HG02981 (cell line): ENCODE measurements at regions not wholly inside any gene's neighbourhood (a gene's known extent, or its start where the extent isn't known, plus 50 kb on each side); places are given as distances from the start of the nearest gene placed in this dataset.

Experiments
- ATAC-seq: cut with Tn5 transposase; IDR thresholded peaks from one replicate; pipeline ENCODE4 v1.9.1; 2021; ENCODE audit warnings: mild to moderate bottlenecking, moderate library complexity; ENCODE audit not compliant: unreplicated experiment

DNA sequence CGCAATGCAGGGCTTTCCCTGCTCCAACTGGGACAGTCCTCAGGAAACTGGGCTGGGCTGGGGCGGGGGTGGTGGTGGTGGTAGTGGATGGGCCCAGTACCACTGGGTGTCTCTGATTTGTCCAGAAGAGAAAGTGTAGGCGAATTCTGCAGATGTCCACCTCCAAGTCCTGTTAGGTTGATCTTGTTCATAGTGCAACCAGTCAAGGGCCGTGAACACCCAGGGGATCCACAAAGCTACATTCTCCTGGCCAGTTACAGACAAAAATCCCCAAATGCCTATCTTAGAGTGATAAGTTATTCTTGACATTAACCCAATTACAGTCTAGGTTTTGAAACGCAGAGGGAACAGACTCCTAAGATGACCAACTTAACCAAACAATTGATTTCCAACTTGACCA lies 97.5 kb upstream of the SHB start:
- no peak for ATAC-seq

DNA sequence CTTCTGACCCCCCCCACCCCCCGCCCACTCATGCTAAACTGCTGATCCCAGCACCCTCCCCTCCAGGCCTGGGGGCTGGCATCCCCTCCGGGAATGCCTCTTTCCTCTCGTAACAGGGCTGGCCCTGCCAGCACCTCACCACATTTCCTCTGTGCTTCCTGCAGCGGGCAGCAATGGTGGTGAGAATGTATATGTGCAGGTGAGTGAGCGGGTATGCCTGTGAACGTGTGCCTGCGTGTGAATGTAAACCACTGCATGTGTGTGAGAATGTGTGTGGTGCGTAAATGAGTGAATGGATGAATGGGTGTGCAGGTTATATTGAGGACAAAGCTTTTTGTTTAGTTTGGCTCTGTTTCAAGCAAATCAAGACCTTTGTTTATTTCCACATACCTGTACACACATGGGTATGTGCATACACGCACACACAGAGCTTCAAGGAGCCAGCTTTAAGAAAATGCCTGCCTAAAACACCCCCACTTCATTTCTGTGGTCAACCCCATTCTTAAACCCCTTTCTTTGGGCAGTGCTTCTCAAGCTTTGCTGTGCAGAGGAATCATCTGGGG lies 95.7 kb upstream of the SHB start:
- no peak for ATAC-seq

DNA sequence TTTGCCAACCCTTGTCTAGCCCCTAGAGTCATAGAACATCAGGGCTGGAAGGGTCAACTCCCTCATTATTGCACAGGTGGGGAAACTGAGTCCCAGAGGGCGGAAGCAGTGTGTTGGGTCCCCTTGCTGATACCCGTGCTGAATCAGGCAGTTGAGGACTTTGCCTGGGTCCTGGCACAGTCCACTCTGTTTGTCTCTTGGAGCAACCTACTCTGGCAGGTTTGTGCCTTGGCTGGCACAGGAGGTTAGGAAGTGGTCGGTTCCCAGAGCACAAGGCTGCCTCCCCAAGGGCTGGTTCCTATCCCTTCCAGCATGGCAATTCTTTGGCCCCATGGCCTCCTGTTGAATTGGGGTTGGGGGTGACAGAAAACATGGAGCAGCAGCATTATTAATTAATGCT lies 94.5 kb upstream of the SHB start:
- no peak for ATAC-seq

DNA sequence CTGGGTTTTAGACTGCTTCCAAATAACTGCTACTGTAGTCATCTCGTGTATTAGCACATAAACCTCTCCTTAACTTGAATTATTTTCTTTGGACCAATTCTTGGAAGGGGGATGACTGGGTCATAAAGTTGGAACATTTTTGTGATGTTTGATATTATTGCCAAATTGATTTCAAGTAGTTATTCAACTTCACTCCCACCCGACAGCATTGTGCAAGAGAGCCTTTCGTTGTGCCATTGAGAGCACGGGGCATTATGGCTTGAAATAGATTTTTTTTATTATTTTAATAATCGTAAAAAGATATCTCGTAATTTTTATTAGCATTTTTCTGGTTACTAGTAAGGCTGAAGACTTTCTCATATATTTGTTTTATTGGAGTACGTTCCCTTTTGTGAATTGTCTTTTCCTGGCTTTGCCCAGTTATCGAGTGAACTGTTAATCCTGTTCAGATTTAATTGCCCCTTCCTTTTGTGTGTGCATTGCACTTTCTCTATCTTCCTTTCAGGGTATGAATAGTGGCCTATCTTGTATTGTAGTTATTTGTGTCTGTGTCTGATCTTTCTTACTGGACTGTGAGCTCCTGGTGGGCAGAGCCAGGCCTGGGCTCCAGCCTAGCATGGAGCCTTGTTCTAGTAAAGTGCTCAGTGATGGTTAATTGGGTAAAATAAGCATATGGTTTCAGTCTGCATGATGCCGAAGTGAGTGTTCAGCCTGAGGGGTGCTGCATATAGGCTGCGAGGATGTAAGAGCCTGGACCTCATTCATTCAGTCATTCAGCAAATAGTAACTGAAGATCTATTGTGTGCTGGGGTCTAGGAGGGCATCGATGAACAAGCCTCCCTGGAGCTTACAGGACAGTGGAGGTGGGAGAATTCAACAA lies 93.5 kb upstream of the SHB start:
- ATAC-seq, result no peak

DNA sequence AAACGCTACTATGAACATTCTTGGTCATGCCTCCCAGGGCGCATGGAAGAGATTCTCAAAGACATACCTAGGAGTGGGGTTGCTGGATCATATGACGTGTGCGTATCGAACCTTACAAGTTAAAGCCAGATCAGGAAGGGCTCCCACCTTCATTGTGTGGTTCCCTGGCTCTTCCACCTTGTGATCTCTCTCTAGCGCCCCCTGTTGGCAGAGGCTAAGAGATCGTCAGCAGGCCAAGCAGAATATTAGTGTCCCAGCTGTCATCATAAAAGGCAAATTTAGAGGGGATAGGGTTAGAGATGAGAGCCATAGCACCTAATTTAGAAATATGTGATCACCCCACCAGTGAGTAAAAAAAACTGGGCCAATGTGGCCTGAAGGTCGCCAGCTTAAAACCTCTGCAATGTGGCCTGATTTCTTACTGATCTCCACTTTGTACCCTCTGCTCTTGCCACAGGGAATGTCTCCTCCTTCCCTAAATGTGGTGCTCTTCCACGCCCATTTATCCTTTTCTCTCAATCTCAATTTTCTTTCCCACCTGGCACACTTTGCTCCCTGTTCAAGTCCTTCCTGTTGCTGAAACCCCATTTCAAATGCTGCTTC lies 91.7 kb upstream of the SHB start:
- ATAC-seq, result no peak

DNA sequence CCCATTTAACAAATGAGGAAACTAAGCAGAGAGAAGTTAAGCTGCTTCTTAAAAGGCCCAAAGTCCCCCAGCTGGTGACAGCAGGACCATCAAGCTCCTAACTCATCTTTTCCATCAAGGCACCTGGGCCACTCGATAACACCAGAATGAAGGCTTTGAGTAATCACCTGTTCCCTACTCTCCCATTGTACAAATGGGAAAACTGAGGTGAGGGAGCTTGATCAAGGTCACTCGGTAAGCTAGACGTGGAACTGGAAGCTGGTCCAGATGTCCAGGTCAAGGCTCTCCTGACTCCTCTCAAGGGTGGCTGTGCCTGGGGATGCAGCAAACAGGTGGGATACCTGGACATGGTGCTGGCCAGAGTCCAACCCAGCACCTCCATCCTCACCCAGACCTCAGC lies 90.6 kb upstream of the SHB start:
- no peak for ATAC-seq

DNA sequence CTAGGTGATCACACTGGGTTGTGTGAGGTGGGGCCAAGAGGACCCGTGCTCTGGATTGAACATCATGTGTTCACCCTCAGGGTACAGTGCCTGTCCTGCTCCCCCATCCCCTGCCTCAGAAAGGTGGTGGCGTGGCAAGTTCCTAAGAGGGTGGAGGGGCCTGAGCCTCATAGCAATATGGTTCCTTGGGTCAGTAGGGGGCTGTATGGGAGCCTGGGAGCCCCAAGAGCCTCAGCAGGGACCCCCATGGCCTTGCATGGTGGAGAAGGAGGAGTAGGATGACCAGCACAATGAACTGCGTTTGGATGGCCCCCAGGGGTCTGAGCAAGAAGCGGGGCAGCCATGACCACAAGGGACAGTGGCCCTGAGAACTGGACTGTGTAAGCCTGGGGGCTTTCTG lies 89.6 kb upstream of the SHB start:
- no peak for ATAC-seq

DNA sequence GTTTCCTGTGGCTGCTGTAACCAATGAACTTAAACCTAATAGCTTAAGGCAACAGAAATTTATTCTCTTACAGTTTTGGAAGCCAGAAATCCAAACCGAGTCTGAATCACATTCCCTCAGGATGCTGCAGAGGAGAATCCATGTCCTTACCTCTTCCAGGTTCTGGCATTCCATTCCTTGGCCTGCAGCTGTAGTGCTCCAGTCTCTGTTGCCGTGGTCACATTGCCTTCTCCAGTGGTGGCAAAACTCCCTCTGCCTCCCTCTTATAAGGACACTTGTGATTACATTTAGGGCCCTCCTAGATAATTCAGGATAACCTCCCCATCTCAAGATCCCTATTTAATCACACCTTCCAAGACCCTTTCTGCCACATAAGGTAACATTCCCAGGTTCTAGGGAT lies 88.7 kb upstream of the SHB start:
- ATAC-seq, result no peak

DNA sequence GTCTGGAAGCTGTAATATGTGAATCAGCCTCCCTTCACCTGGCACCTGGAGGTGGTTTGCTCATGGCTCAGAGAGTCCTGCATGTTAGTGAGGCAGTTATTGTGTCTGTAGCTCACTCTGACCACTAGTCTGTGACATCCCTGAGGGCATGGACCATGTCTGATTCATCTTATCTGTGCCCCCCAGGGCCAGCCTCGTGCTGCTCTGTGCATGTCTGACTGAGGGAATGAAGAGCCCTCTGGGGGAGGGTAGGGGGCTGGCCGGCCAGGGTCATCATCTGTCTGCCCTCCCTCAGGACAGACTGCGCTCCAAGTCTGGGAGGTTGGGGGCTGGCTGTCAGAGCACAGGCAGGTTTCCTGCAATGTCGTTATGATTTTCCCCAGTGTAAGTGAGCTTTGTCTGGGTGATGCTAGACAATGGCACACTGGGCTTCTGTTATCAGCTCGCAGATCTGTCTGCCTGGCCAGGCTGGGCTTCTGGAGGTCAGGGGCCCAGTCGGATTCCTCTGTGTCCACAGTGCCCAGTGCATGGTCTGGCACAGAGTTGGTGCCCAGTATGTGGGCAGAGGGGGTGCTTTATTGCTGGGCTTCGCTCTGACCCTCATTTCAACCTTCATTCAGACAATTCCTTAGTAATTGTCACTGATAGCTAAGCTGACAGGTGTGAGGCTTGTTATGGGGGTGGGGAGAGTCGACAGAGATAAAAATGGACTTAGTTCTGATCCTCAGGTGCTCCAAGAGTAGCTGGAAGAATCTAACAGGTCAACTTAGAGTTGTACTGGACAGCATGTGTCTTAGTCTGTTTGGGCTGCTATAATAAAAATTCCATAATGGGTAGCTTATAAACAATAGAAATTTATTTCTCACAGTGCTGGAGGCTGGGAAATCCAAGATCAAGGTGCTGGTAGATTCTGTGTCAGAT lies 85.7 kb upstream of the SHB start:
- ATAC-seq, result no peak

DNA sequence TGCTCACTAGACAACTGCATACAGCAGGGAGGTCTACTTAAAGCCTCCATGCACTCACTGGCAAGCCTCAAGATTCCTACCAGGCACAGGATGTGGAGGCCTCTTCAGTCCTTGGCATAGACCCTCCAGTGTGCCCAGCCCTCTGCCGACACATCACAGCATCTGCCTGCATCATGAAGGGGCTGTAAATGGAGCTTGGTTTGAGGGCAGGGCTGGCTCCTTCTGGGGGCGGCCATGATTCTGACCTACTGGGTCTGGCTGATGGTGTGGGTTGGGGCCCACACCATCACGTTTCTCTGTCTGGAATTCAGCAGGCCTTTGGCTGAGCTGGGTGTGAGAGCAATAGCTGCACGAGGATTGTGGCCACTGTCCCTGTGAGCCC lies 84.9 kb upstream of the SHB start:
- ATAC-seq, result no peak

DNA sequence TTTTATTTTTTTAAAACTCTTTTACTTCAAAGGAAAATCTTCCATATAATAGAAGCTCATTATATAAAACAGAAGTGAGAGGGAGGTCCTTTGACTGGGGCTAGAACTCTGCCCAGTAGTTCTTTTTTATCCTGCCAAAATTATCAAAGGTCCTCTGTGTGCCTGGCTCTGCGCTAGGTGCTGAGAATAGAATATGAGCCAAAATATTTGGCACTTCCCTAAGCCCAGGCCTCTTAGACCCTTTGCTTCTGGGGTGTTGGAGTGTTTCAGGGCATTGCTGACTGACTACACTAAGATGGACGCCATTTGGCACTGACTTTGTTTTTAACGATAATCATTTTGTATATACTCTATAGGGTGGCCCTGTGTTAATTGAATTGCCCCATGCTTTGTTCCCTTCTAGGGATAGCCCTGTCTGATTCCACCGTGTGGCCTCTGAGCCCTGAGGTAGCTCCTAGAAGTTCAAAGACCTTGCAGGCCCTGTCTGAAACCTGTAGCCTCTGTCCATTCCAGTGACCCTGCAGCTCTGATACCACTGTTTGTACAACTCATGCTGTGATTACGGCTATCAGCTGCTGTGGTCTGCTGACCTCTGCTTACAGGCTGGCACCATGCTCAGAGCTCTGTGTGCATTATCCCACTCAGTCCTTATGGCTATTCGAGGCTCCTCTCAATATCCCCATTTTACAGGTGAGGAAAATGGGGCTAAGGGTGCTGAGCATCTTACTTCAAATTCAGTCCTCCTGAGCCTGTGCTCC lies 84.3 kb upstream of the SHB start:
- ATAC-seq, result no peak

DNA sequence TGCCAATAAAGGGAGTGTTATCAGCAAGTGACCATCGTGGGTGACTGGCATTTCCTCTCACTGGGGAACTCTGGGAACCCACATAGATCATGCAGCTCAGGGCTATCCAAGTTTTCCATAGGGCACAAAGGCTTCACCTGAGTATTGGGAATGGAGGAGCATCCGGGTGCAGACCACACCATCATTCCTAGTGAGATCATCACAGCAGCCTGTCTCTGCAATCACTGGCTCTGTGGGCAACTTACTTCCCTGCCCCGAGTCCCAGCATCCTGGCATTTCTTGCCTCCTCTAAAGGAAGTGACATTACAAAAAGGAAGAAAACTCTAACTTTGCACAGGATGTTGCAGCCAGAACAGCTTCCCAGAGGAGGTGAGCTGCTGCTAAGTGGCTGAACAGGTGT lies 80.6 kb upstream of the SHB start:
- no peak for ATAC-seq

DNA sequence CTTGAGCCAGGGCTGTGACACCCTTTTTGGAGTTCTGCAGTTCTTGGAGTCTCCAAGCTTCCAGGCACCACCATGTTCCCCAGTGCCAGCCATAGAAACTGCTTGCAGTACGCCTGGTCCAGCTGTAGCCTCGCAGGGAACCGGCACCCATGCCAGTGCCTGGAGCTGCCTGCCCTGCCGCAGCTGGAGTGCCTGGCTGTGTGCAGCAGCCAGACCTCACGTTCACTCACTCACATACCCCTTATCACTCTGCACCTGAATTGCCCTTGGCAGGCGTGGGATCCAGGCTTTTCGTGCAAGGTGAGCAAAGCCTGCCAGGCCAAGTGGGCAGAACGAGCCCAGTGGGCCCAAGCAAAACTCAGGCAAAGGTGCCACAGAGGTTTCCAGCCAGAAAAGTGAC lies 77.8 kb upstream of the SHB start:
- ATAC-seq, result no peak

DNA sequence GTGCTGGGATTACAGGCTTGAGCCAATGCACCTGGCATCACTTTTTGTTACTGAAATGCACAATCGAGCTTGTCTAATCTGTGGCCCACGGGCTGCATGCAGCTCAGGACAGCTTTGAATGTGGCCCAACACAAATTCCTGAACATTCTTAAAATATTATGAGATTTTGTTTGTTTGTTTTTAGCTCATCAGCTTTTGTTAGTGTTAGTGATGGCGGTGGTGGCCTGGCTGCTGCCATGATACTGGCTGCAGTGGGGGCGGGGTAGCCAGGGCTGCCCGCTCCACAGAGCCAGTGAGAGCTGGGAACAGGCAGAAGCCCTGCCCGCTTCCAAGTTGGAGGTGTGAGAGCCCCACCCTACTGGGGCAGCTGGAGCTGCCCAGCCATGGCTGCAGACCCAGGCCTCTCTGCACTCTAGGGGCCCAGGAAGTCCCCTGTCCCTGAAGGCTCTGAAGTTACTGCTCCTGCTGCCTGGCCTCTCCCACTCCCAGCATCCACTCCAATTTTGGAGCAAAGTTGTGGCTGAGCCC lies 76.6 kb upstream of the SHB start:
- no peak for ATAC-seq

DNA sequence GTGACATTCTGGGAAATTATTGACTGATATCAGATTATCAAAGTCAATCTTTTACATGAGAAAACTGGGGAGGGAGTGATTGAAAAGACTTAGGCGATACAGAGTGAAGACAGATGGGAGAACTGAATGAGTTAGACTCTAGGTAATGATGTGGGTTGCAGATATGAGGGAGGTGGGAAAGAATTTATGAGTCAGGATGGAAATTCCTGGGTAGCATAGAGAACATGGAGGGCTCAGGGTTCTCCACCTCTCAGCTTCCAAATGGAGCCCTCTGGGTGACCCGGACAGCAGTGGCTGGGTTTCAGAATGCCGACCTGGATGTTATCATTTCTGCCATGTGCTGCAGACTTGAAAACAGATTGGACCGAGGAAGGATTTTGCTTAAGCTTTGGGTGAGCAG lies 75.4 kb upstream of the SHB start:
- no peak for ATAC-seq

DNA sequence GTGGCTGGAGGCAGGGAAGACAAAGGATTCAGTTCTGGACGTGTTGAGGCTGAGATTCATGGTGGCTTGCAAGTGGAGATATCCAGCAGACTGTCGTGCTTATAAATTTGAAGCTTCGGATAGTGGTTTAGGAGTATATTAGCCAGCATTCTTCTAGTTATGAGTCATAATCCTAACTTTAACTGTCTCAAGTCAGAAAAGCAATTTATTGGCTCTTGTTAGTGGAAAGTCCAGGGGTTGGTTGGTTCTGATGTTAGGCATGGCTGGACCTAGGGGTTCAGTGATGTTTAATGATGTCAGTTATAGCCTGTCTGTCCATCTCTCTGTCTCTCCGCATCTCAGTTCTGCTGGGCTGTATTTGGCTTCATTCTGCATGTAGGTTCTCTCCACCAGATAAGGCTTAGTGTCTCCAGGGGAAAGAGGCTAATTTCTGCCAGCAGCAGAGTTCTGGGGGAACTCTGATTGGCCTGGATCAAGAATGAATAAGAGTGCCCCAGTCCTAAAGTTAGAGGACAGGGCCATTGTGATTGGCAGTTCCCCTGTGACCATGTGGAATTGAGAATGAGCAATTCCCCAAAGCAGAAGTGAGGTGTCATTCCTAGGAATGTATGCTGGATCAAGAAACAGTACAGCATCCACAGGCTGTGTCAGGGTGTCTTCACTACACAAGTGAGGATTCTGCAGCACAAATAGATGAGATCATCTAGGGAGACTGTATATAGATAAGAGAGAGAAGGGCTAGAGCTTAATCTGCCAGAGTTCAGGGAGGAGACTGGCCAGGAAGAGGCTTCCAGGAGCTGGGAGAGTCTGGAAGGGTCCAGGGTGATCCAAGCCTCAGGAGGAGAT lies 72.9 kb upstream of the SHB start:
- no peak for ATAC-seq

DNA sequence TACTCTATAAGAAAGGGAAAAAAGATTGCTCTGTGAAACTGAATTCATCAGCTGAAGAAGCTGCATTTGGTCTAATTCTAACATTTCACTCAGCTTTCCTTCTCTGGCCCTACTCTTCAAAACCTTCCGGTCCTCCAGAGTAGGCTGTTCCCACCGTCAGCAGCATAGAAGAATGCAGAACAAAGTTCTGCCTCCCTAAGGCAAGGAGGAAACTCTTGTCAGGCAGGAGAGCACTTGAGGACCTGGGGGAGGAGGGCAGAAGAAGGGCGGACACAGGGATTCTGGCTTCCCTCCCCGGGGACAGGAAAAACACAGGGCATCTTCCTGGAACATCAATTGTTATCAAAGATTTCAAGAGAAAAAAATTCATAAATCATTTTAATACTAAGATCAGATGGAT lies 69.2 kb upstream of the SHB start:
- no peak for ATAC-seq

DNA sequence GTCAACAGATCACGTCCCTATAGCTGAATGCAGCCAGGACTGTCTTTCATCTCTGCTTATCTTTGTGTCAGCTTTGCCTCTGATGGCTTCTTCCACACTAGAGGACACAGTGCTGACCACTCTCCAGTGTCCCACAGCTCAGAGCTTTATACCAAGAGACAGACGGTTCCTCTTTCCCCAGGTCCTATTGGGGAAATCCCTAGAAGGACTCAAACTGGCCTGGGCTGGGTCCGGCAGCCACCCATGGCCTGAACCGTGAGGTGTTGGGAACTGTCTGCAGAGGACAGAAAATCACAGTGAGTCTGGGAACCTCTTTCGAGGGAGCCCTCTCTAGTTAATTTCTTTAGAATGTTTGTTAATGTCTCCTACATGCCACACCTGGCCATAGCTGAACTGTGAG lies 68.3 kb upstream of the SHB start:
- no peak for ATAC-seq

DNA sequence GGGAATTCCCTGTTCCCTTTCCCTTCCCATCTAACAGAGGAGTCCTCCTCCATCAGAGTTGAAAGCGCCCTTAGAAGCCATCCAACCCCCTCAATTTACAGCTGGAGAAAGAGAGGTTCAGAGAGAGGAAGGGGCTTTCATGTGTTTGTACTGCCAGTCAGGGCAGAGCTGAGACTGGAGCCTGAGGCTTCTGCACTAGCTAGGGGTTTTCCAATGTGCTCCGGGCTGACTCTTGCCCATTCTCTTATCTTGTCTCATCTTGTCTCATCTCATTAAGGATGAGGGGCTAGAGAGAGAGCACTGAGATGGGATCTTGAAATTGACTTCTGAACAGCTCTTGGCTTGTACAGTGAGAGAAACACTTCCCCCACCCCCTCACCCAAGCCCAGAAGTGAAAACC lies 67.4 kb upstream of the SHB start:
- no peak for ATAC-seq
